Stimulated activated CD4-positive, alpha-beta T cell treated with anti-CD3 and anti-CD28 coated beads, TNF-alpha, amount 100 ng/mL, for 48 hours (primary cell): ENCODE measurements at regions not wholly inside any gene's neighbourhood (a gene's known extent, or its start where the extent isn't known, plus 50 kb on each side); places are given as distances from the start of the nearest gene placed in this dataset.
"Not testable (repeated sequence)": the region's sequence is repeated elsewhere in the genome, so short reads cannot be mapped to it uniquely, and the experiment has no call there.

Experiments used
- DNase-seq, 3 donors: peaks; one replicate each; pipeline ENCODE4 v3.0.0-alpha.2; 2020; ENCODE audit warnings: low read depth in 3 of 3

GRCh38 chr6:56904068-56904467, 50.8 kb upstream of the BEND6 start:
- DNase-seq, result no peak

- DNase-seq, result no peak
Observed at GRCh38 chr6:56902641-56903464, 52.1 kb upstream of the BEND6 start.

GRCh38 chr6:56900784-56901183, 54.1 kb upstream of the BEND6 start:
- no peak for DNase-seq

GRCh38 chr6:56899753-56900152, 55.2 kb upstream of the BEND6 start:
- no peak for DNase-seq

- no peak for DNase-seq
Observed at GRCh38 chr6:56899311-56899710, 55.6 kb upstream of the BEND6 start.

- DNase-seq, result no peak
Observed at GRCh38 chr6:56897789-56898529, 56.9 kb upstream of the BEND6 start.

GRCh38 chr6:56891754-56892153, 63.2 kb upstream of the BEND6 start:
- DNase-seq, result no peak

- peak in 1 of 3 donors; percentile 10 for DNase-seq
Observed at GRCh38 chr6:56890683-56891429, 64.1 kb upstream of the BEND6 start.

- no peak for DNase-seq
Observed at GRCh38 chr6:56890066-56890465, 64.8 kb upstream of the BEND6 start.

GRCh38 chr6:56889492-56889891, 65.4 kb upstream of the BEND6 start:
- DNase-seq, result no peak

- DNase-seq, result no peak
Observed at GRCh38 chr6:56888687-56889086, 66.2 kb upstream of the BEND6 start.

GRCh38 chr6:56887086-56887485, 67.8 kb upstream of the BEND6 start:
- no peak for DNase-seq

GRCh38 chr6:56877922-56878321, 77.0 kb upstream of the BEND6 start:
- DNase-seq, result no peak

GRCh38 chr6:56875961-56876360, 78.9 kb upstream of the BEND6 start:
- no peak for DNase-seq

GRCh38 chr6:56875523-56875922, 79.4 kb upstream of the BEND6 start:
- no peak for DNase-seq

- DNase-seq, result no peak
Observed at GRCh38 chr6:56874328-56874727, 80.6 kb upstream of the BEND6 start.

GRCh38 chr6:56870053-56870452, 84.9 kb upstream of the BEND6 start:
- DNase-seq, result not testable (repeated sequence)

- no peak for DNase-seq
Observed at GRCh38 chr6:56869346-56869745, 85.6 kb upstream of the BEND6 start.

GRCh38 chr6:56868687-56869086, 86.2 kb upstream of the BEND6 start:
- no peak for DNase-seq

GRCh38 chr6:56866917-56867522, 87.9 kb upstream of the BEND6 start:
- no peak for DNase-seq

- DNase-seq, result no peak
Observed at GRCh38 chr6:56865081-56865875, 89.6 kb upstream of the BEND6 start.
